ENCODE measurements at regions not wholly inside any gene's neighbourhood (a gene's known extent, or its start where the extent isn't known, plus 50 kb on each side); places are given as distances from the start of the nearest gene placed in this dataset.

- DNase-seq: no peak
Measured at GRCh38 chr9:31089549-31090221, 1294.8 kb upstream of the ACO1 start.

- no peak for DNase-seq
Measured at GRCh38 chr9:31100311-31100710, 1284.1 kb upstream of the ACO1 start.

- no peak for DNase-seq
Measured at GRCh38 chr9:31103836-31104235, 1280.6 kb upstream of the ACO1 start.

- DNase-seq: no peak
Measured at GRCh38 chr9:31104249-31104648, 1280.2 kb upstream of the ACO1 start.

GRCh38 chr9:31112491-31112890, 1272.0 kb upstream of the ACO1 start:
- no peak for DNase-seq

- DNase-seq: no peak
Measured at GRCh38 chr9:31114346-31114745, 1270.1 kb upstream of the ACO1 start.

GRCh38 chr9:31119890-31120454, 1264.5 kb upstream of the ACO1 start:
- DNase-seq: peak; percentile 12

- no peak for DNase-seq
Measured at GRCh38 chr9:31124389-31124788, 1260.1 kb upstream of the ACO1 start.

GRCh38 chr9:31135567-31135966, 1248.9 kb upstream of the ACO1 start:
- DNase-seq: no peak

- no peak for DNase-seq
Measured at GRCh38 chr9:31136524-31136923, 1247.9 kb upstream of the ACO1 start.

GRCh38 chr9:31137176-31138160, 1247.0 kb upstream of the ACO1 start:
- no peak for DNase-seq

- no peak for DNase-seq
Measured at GRCh38 chr9:31140316-31140715, 1244.1 kb upstream of the ACO1 start.

GRCh38 chr9:31142456-31142855, 1242.0 kb upstream of the ACO1 start:
- no peak for DNase-seq

GRCh38 chr9:31144614-31145013, 1239.8 kb upstream of the ACO1 start:
- DNase-seq: no peak

GRCh38 chr9:31146485-31147166, 1237.8 kb upstream of the ACO1 start:
- no peak for DNase-seq

GRCh38 chr9:31153250-31153840, 1231.1 kb upstream of the ACO1 start:
- DNase-seq: no peak

GRCh38 chr9:31166516-31166915, 1217.9 kb upstream of the ACO1 start:
- no peak for DNase-seq

GRCh38 chr9:31168161-31168560, 1216.3 kb upstream of the ACO1 start:
- DNase-seq: no peak

GRCh38 chr9:31174681-31175080, 1209.8 kb upstream of the ACO1 start:
- DNase-seq: no peak

GRCh38 chr9:31183866-31184265, 1200.6 kb upstream of the ACO1 start:
- no peak for DNase-seq

GRCh38 chr9:31185831-31186230, 1198.6 kb upstream of the ACO1 start:
- DNase-seq: no peak

GRCh38 chr9:31188496-31188895, 1195.9 kb upstream of the ACO1 start:
- DNase-seq: no peak
